ENCODE measurements at regions not wholly inside any gene's neighbourhood (a gene's known extent, or its start where the extent isn't known, plus 50 kb on each side); places are given as distances from the start of the nearest gene placed in this dataset.

- no peaks in the 10 kb centered on the region for H4K20me1 ChIP-seq (ENCODE audit: control insufficient read depth, extremely low read depth, insufficient read depth, low read length)
- no peaks in the 10 kb centered on the region for H3K36me3 ChIP-seq (ENCODE audit: control insufficient read depth in 2 of 2, extremely low read depth in 1 of 2, insufficient read depth in 2 of 2, low read length in 2 of 2)
- H3K27me3 ChIP-seq (ENCODE audit: control insufficient read depth, extremely low read depth, insufficient read depth, low read length): no peaks in the 10 kb centered on the region
- TF ChIP-seq EZH2 (IDR thresholded peaks at IDR 0.05; ENCODE audit: low read length): no peak
- TF ChIP-seq CTCF (optimal IDR thresholded peaks at IDR 0.05 in 1 of 3, IDR thresholded peaks at IDR 0.05 in 1 of 3, conservative IDR thresholded peaks at IDR 0.05 in 1 of 3; ENCODE audit: extremely low read depth in 1 of 3, insufficient read depth in 2 of 3, low read length in 3 of 3): no peak
- H2AFZ ChIP-seq (ENCODE audit: control insufficient read depth, low read length): no peak overlapping the region
- H3K4me3 ChIP-seq (ENCODE audit: control insufficient read depth in 2 of 3, extremely low read depth in 1 of 3, insufficient read depth in 2 of 3, low read depth in 1 of 3, low read length in 3 of 3): no peak overlapping the region
- dilution Hi-C loops (cut with MboI; ENCODE audit: extremely low pct_ligation_motif_present, low sequenced_read_pairs): no loop called here
- no peaks in the 10 kb centered on the region for H3K9me1 ChIP-seq (ENCODE audit: control insufficient read depth, extremely low read depth, insufficient read depth, low read length)
- H3K79me2 ChIP-seq (ENCODE audit: control insufficient read depth, insufficient read depth, low read length): no peaks in the 10 kb centered on the region
- H3K4me1 ChIP-seq (ENCODE audit: control insufficient read depth, extremely low read depth, insufficient read depth, low read length): no peaks in the 10 kb centered on the region
- FAIRE-seq: no peak
- H3K9me3 ChIP-seq (ENCODE audit: control insufficient read depth, low read depth, low read length): no peaks in the 10 kb centered on the region
- DNase-seq (ENCODE audit: low read depth, low spot score): no peak
- no peak overlapping the region for H3K9ac ChIP-seq (ENCODE audit: control insufficient read depth, extremely low read depth, insufficient read depth, low read length)
- H3K27ac ChIP-seq (ENCODE audit: control insufficient read depth, insufficient read depth, low read length): no peak overlapping the region
- no peak overlapping the region for H3K4me2 ChIP-seq (ENCODE audit: control insufficient read depth, extremely low read depth, insufficient read depth, low read depth, low read length)
Observed at GRCh38 chr6:143591441-143591840, 79.9 kb upstream of the FUCA2 start.

- no peak overlapping the region for H3K4me2 ChIP-seq (ENCODE audit: control insufficient read depth, extremely low read depth, insufficient read depth, low read depth, low read length)
- dilution Hi-C loops (cut with MboI; ENCODE audit: extremely low pct_ligation_motif_present, low sequenced_read_pairs): no loop called here
- H2AFZ ChIP-seq (ENCODE audit: control insufficient read depth, low read length): no peak overlapping the region
- no peaks in the 10 kb centered on the region for H3K79me2 ChIP-seq (ENCODE audit: control insufficient read depth, insufficient read depth, low read length)
- TF ChIP-seq EZH2 (IDR thresholded peaks at IDR 0.05; ENCODE audit: low read length): no peak
- TF ChIP-seq CTCF (optimal IDR thresholded peaks at IDR 0.05 in 1 of 3, IDR thresholded peaks at IDR 0.05 in 1 of 3, conservative IDR thresholded peaks at IDR 0.05 in 1 of 3; ENCODE audit: extremely low read depth in 1 of 3, insufficient read depth in 2 of 3, low read length in 3 of 3): no peak
- no peaks in the 10 kb centered on the region for H3K36me3 ChIP-seq (ENCODE audit: control insufficient read depth in 2 of 2, extremely low read depth in 1 of 2, insufficient read depth in 2 of 2, low read length in 2 of 2)
- H3K9ac ChIP-seq (ENCODE audit: control insufficient read depth, extremely low read depth, insufficient read depth, low read length): no peak overlapping the region
- DNase-seq (ENCODE audit: low read depth, low spot score): no peak
- H3K4me1 ChIP-seq (ENCODE audit: control insufficient read depth, extremely low read depth, insufficient read depth, low read length): no peaks in the 10 kb centered on the region
- H3K9me1 ChIP-seq (ENCODE audit: control insufficient read depth, extremely low read depth, insufficient read depth, low read length): no peaks in the 10 kb centered on the region
- no peak for FAIRE-seq
- no peaks in the 10 kb centered on the region for H3K9me3 ChIP-seq (ENCODE audit: control insufficient read depth, low read depth, low read length)
- no peak overlapping the region for H3K4me3 ChIP-seq (ENCODE audit: control insufficient read depth in 2 of 3, extremely low read depth in 1 of 3, insufficient read depth in 2 of 3, low read depth in 1 of 3, low read length in 3 of 3)
- H3K27me3 ChIP-seq (ENCODE audit: control insufficient read depth, extremely low read depth, insufficient read depth, low read length): no peaks in the 10 kb centered on the region
- no peak overlapping the region for H3K27ac ChIP-seq (ENCODE audit: control insufficient read depth, insufficient read depth, low read length)
- no peaks in the 10 kb centered on the region for H4K20me1 ChIP-seq (ENCODE audit: control insufficient read depth, extremely low read depth, insufficient read depth, low read length)
Observed at GRCh38 chr6:143589162-143589561, 77.6 kb upstream of the FUCA2 start.

Data from keratinocyte (primary cell).